ENCODE measurements at regions not wholly inside any gene's neighbourhood (a gene's known extent, or its start where the extent isn't known, plus 50 kb on each side); places are given as distances from the start of the nearest gene placed in this dataset.
"Not testable (repeated sequence)": the region's sequence is repeated elsewhere in the genome, so short reads cannot be mapped to it uniquely, and the experiment has no call there.

DNA sequence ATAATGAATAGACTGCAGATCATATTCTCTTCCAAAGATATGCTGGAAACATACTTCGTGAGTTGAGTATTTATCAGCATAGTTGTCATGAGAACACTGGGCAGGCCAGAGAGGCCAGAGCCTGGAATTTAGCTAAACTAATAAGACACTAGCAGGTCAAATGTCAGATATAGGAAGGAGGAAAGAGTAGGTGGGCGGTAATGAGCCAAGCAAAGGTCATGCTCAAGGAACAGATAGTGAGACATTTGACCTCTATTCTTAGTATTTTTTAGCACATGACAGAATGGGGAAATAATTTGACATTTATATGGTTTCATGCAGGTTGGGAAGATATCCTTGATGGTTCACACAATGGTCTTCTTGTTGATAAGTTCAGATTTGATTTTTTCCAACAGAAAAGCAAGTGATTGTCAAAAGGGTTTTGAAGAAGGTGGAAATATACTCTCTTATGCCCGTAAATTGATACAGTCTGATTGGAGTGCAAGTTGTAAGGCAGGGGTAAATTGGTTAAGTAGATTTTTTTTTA, 99.6 kb upstream of the GOLGA6L4 start:
- TF ChIP-seq, protein P1, sequence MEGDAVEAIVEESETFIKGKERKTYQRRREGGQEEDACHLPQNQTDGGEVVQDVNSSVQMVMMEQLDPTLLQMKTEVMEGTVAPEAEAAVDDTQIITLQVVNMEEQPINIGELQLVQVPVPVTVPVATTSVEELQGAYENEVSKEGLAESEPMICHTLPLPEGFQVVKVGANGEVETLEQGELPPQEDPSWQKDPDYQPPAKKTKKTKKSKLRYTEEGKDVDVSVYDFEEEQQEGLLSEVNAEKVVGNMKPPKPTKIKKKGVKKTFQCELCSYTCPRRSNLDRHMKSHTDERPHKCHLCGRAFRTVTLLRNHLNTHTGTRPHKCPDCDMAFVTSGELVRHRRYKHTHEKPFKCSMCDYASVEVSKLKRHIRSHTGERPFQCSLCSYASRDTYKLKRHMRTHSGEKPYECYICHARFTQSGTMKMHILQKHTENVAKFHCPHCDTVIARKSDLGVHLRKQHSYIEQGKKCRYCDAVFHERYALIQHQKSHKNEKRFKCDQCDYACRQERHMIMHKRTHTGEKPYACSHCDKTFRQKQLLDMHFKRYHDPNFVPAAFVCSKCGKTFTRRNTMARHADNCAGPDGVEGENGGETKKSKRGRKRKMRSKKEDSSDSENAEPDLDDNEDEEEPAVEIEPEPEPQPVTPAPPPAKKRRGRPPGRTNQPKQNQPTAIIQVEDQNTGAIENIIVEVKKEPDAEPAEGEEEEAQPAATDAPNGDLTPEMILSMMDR (IDR thresholded peaks at IDR 0.05), result not testable (repeated sequence)
- TF ChIP-seq POLR2AphosphoS5, TCF7L2 (IDR thresholded peaks at IDR 0.05; ENCODE audit: low read depth, low read length): not testable (repeated sequence)
- TF ChIP-seq, protein P2, sequence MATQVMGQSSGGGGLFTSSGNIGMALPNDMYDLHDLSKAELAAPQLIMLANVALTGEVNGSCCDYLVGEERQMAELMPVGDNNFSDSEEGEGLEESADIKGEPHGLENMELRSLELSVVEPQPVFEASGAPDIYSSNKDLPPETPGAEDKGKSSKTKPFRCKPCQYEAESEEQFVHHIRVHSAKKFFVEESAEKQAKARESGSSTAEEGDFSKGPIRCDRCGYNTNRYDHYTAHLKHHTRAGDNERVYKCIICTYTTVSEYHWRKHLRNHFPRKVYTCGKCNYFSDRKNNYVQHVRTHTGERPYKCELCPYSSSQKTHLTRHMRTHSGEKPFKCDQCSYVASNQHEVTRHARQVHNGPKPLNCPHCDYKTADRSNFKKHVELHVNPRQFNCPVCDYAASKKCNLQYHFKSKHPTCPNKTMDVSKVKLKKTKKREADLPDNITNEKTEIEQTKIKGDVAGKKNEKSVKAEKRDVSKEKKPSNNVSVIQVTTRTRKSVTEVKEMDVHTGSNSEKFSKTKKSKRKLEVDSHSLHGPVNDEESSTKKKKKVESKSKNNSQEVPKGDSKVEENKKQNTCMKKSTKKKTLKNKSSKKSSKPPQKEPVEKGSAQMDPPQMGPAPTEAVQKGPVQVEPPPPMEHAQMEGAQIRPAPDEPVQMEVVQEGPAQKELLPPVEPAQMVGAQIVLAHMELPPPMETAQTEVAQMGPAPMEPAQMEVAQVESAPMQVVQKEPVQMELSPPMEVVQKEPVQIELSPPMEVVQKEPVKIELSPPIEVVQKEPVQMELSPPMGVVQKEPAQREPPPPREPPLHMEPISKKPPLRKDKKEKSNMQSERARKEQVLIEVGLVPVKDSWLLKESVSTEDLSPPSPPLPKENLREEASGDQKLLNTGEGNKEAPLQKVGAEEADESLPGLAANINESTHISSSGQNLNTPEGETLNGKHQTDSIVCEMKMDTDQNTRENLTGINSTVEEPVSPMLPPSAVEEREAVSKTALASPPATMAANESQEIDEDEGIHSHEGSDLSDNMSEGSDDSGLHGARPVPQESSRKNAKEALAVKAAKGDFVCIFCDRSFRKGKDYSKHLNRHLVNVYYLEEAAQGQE (IDR thresholded peaks at IDR 0.05; ENCODE audit: insufficient read depth in 1 of 2, low read depth in 2 of 2, low read length in 1 of 2), result not testable (repeated sequence)

All from Panc1 (cell line).